Endothelial cell of umbilical vein (primary cell): ENCODE measurements at regions not wholly inside any gene's neighbourhood (a gene's known extent, or its start where the extent isn't known, plus 50 kb on each side); places are given as distances from the start of the nearest gene placed in this dataset.

Experiments
- CTCF ChIP-seq, 2 donors: IDR thresholded peaks; 1 replicate in 1 of 2; 2 replicates in 1 of 2; pipeline ENCODE4 v1.5.1; 2011; ENCODE audit warnings: low read length in 2 of 2, mild to moderate bottlenecking in 2 of 2, moderate library complexity in 2 of 2, control low read depth in 1 of 2, inconsistent platforms in 1 of 2, low read depth in 1 of 2; ENCODE audit not compliant: insufficient read depth in 1 of 2; ENCODE audit errors: extremely low read depth in 1 of 2
- EZH2 ChIP-seq: IDR thresholded peaks from 2 replicates; pipeline ENCODE4 v1.6.1; 2012; ENCODE audit warnings: borderline replicate concordance, low read depth, mild to moderate bottlenecking, moderate library complexity, low read length, inconsistent platforms; ENCODE audit not compliant: severe bottlenecking
- JUN ChIP-seq: IDR thresholded peaks from 2 replicates; pipeline ENCODE4 v1.6.1; 2011; ENCODE audit warnings: borderline replicate concordance, low read depth; ENCODE audit not compliant: insufficient read length, insufficient read depth
- POLR2A ChIP-seq: IDR thresholded peaks from 2 replicates; pipeline ENCODE4 v1.6.1; 2012; ENCODE audit warnings: low read depth, mild to moderate bottlenecking, control low read depth, low read length
- POLR2AphosphoS5 ChIP-seq: IDR thresholded peaks from 2 replicates; pipeline ENCODE4 v1.6.1; 2012; ENCODE audit warnings: low read depth, mild to moderate bottlenecking, control low read depth, low read length, moderate library complexity; ENCODE audit not compliant: insufficient read depth
- TF ChIP-seq, protein P1 (sequence below): IDR thresholded peaks from 2 replicates; pipeline ENCODE4 v1.6.1; 2011; ENCODE audit not compliant: insufficient read depth, insufficient read length

DNA sequence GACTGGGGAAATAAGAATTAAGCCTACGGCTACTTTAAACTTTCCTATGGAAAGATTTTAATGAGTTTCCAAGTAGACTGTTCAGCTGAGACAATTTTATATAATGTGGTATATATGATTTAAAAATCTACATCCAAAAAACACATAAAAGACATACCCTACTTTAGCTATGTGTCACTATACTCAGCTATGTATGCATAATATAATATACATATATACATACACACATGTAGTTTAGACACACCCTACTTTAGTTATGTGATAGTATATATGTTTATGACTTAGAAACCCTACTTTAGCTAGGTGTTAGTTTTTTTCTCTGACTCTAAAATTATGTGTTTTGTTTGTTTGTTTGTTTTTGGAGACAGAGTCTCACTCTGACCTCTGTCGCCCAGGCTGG, 100.5 kb upstream of the DAB2 start:
- no peak for TF ChIP-seq CTCF (IDR thresholded peaks at IDR 0.05; ENCODE audit: extremely low read depth in 1 of 2, insufficient read depth in 1 of 2, low read depth in 1 of 2, low read length in 2 of 2)
- TF ChIP-seq POLR2A: no peak
- TF ChIP-seq POLR2AphosphoS5: no peak
- TF ChIP-seq, protein P1, sequence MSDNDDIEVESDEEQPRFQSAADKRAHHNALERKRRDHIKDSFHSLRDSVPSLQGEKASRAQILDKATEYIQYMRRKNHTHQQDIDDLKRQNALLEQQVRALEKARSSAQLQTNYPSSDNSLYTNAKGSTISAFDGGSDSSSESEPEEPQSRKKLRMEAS: no peak
- TF ChIP-seq JUN: no peak
- no peak for TF ChIP-seq EZH2
